ENCODE measurements at regions not wholly inside any gene's neighbourhood (a gene's known extent, or its start where the extent isn't known, plus 50 kb on each side); places are given as distances from the start of the nearest gene placed in this dataset.

DNA sequence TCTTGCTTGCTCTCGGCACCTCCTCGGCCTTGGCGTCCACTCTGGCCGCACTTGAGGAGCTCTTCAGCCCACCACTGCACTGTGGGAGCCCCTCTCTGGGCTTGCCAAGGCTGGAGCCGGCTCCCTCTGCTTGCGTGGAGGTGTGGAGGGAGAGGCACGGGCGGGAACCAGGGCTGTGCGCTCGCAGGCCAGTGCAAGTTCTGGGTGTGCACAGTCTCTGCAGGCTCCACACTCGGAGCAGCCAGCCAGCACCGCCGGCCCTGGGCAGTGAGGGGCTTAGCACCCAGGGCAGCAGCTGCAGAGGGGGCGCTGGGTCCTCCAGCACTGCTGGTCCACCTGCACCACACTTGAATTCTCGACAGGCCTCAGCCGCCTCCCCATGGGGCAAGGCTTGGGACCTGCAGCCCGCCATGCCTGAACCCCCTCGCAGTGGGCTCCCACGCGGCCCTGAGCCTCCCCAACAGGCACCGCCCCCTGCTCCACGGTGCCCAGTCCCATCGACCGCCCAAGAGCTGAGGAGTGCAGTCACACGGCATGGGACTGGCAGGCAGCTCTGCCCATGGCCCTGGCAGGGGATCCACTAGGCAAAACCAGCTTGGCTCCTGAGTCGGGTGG is 411.2 kb upstream of the CHAC2 start:
- Mint-ChIP-seq H3K27me3 (no peaks in the 10 kb centered on the region), H3K9me3 (ENCODE audit: low read depth) (peaks cover 18% of the 10 kb centered on the region), H3K27ac (no peak overlapping the region), H3K36me3 (ENCODE audit: insufficient read depth) (no peaks in the 10 kb centered on the region), H3K4me1 (ENCODE audit: low read depth) (no peaks in the 10 kb centered on the region), H3K4me3 (ENCODE audit: low read depth) (no peak overlapping the region)
- no peak for DNase-seq (ENCODE audit: low spot score, unreplicated experiment)
- TF ChIP-seq, protein P1, sequence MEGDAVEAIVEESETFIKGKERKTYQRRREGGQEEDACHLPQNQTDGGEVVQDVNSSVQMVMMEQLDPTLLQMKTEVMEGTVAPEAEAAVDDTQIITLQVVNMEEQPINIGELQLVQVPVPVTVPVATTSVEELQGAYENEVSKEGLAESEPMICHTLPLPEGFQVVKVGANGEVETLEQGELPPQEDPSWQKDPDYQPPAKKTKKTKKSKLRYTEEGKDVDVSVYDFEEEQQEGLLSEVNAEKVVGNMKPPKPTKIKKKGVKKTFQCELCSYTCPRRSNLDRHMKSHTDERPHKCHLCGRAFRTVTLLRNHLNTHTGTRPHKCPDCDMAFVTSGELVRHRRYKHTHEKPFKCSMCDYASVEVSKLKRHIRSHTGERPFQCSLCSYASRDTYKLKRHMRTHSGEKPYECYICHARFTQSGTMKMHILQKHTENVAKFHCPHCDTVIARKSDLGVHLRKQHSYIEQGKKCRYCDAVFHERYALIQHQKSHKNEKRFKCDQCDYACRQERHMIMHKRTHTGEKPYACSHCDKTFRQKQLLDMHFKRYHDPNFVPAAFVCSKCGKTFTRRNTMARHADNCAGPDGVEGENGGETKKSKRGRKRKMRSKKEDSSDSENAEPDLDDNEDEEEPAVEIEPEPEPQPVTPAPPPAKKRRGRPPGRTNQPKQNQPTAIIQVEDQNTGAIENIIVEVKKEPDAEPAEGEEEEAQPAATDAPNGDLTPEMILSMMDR (IDR thresholded peaks at IDR 0.05; ENCODE audit: unreplicated experiment): no peak

DNA sequence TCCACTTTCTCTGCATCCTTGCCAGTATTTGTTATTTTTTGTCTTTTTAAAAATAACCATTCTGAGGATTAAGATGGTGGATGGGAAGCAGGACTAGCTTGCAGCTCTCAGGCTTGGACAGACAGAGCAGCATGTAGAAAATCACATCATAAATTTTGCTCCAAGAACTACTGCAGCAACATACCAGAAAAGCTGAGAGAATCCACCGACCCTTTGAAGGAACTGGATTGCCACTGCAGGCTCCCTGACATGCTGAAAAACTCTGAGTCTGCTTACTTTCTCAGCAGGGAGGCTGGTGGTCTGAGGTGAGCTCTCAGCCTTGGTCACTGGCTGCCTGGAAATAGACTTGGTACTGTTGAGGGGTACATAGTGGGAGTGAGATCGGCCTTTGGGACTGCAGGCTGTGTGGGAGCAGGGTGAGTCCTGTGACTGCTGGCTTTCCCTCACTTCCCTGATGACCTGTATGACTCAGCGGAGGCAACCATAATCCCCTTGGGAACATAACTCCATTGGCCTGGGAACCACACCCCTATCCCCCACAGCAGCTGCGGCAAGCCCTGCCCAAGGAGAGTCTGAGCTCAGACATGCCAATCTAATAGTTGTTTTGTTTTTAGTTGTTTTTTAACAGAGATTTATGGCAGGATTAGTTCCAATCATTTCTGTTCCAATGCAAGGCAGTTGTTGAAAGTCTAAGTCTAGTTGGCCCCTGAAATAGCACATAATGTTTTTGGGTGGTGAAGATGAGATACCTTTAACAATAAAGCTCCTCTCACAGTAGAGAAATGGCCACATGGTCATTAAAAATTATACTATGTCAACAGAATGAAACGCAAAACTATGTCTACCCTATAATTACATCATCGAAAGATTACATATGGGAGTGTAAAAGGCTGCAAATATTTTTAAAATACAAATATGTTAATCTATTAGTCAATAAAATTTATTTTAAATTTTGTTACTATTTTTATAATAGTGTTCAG is 414.2 kb upstream of the CHAC2 start:
- TF ChIP-seq, protein P1 (IDR thresholded peaks at IDR 0.05; ENCODE audit: unreplicated experiment): no peak
- Mint-ChIP-seq H3K27ac (no peak overlapping the region), H3K36me3 (ENCODE audit: insufficient read depth) (no peaks in the 10 kb centered on the region), H3K4me3 (ENCODE audit: low read depth) (no peak overlapping the region), H3K9me3 (ENCODE audit: low read depth) (peaks cover 14% of the 10 kb centered on the region), H3K27me3 (no peaks in the 10 kb centered on the region), H3K4me1 (ENCODE audit: low read depth) (peaks cover 3% of the 10 kb centered on the region)
- no peak for DNase-seq (ENCODE audit: low spot score, unreplicated experiment)

DNA sequence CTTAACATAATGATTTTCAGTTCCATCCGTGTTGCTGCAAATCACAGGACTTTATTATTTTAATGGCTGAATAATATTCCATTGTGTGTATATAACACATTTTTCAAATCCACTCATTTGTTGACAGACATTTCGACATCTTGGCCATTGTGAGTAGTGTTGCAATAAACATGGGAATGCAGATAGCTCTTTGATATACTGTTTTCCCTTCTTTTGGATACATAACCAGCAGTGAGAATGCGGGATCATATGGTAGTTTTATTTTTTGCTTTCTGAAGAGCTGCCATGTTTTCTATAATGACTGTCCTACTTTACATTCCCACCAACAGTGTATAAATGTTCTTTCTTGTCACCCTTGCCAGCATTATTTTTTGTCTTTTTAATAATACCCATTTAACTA is 420.3 kb upstream of the CHAC2 start:
- DNase-seq (ENCODE audit: low spot score, unreplicated experiment): no peak
- Mint-ChIP-seq H3K9me3 (ENCODE audit: low read depth) (no peaks in the 10 kb centered on the region), H3K36me3 (ENCODE audit: insufficient read depth) (no peaks in the 10 kb centered on the region), H3K4me1 (ENCODE audit: low read depth) (peaks cover 3% of the 10 kb centered on the region), H3K27ac (no peak overlapping the region), H3K27me3 (no peaks in the 10 kb centered on the region), H3K4me3 (ENCODE audit: low read depth) (no peak overlapping the region)
- TF ChIP-seq, protein P1 (IDR thresholded peaks at IDR 0.05; ENCODE audit: unreplicated experiment): no peak

DNA sequence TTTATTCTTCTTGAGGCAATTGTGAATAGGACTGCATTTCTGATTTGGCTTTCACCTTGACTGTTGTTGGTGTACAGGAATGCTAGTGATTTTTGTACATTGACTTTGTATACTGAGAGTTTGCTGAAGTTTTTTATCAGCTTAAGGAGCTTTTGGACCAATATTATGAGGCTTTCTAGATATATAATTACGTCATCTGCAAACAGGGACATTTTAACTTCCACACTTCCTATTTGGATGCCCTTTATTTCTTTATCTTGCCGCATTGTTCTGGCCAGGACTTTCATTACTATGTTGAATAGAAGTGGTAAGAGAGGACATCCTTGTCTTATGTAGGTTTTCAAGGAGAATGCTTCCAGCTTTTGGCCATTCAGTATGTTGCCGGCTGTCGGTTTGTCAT is 425.4 kb upstream of the CHAC2 start:
- H3K4me1 Mint-ChIP-seq (ENCODE audit: low read depth): no peaks in the 10 kb centered on the region
- no peaks in the 10 kb centered on the region for H3K27me3 Mint-ChIP-seq
- TF ChIP-seq, protein P1 (IDR thresholded peaks at IDR 0.05; ENCODE audit: unreplicated experiment): no peak
- H3K27ac Mint-ChIP-seq: no peak overlapping the region
- no peaks in the 10 kb centered on the region for H3K9me3 Mint-ChIP-seq (ENCODE audit: low read depth)
- no peak overlapping the region for H3K4me3 Mint-ChIP-seq (ENCODE audit: low read depth)
- H3K36me3 Mint-ChIP-seq (ENCODE audit: insufficient read depth): no peaks in the 10 kb centered on the region
- no peak for DNase-seq (ENCODE audit: low spot score, unreplicated experiment)

DNA sequence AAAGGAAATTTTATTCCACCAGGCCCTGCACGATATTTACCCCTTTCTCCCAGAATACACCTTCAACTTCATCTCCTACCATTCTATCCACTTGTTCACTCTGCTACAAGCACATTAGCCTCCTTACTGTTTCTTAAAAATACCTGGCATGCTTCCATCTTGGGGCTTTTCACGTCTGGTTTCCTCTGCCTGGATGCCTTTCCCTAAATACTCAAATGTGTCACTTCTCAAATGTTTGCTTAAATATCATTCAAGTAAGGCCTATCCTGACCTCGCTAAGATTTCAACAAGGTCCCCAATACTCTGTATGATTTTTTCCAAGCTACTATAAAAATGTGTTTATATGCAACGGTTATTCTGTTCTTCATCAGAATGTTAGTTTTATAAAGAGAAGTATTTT is 433.0 kb upstream of the CHAC2 start:
- H3K36me3 Mint-ChIP-seq (ENCODE audit: insufficient read depth): no peaks in the 10 kb centered on the region
- no peaks in the 10 kb centered on the region for H3K9me3 Mint-ChIP-seq (ENCODE audit: low read depth)
- DNase-seq (ENCODE audit: low spot score, unreplicated experiment): no peak
- H3K27me3 Mint-ChIP-seq: no peaks in the 10 kb centered on the region
- no peak overlapping the region for H3K27ac Mint-ChIP-seq
- H3K4me3 Mint-ChIP-seq (ENCODE audit: low read depth): no peak overlapping the region
- TF ChIP-seq, protein P1 (IDR thresholded peaks at IDR 0.05; ENCODE audit: unreplicated experiment): no peak
- H3K4me1 Mint-ChIP-seq (ENCODE audit: low read depth): no peaks in the 10 kb centered on the region

Data from progenitor cell of endocrine pancreas (in vitro differentiated cells).